ENCODE measurements at regions not wholly inside any gene's neighbourhood (a gene's known extent, or its start where the extent isn't known, plus 50 kb on each side); places are given as distances from the start of the nearest gene placed in this dataset.

DNA sequence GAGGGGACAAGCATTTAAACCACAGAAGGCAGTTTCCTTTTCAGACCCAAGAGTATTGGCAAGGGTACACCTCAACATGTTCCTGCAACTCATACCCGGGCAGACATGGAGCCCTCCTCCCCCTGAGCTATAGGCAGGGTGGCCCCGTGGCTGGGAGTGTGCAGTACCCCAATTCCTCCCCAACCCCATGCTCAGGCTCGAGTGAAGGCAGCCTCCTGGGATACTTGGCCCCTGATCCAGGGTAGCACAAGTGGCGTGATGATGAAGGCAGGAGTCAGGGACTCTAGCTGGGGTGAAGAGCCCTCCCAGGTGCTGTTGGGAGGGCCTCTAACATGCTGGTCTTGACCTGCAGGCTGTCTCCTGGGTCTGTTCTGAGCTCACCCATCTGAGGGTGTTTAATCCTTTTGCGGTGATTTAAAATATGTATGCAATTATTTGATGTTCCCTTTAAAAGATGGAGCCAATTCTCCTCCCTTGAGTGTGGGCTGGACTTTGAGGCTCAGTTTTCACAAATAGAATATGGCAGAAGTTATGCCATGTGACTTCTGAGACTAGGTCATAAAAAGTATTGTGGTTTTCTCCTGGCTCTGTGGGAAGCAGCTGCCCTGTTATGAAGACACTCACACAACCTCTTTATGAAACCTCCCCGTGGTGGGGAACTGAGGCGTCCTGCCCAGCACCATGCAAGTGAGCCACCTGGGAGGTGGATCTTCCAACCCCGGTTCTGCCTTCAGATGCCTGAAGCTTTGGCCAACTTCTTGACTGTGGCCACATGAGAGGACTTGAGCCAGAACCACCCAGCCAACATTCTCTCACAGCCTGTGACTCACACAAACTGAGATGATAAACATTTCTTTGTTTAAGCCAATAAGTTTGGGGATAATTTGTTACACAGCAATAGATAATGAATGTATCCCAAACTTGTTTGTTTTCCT, 54.7 kb upstream of the NECTIN1 start:
- Mint-ChIP-seq H3K36me3 (no peaks in the 10 kb centered on the region), H3K4me1 (no peaks in the 10 kb centered on the region), H3K27ac (no peak overlapping the region), H3K9me3 (no peaks in the 10 kb centered on the region), H3K4me3 (no peak overlapping the region), H3K27me3 (peaks cover 6% of the 10 kb centered on the region)
- ATAC-seq (ENCODE audit: low read depth) (no peak), DNase-seq (no peak)
- POLR2A ChIA-PET, result no interaction called here

- DNase-seq (no peak), ATAC-seq (ENCODE audit: low read depth) (no peak)
- POLR2A ChIA-PET, result no interaction called here
- peaks cover 6% of the 10 kb centered on the region for H3K27me3 Mint-ChIP-seq
- no peak overlapping the region for H3K4me3 Mint-ChIP-seq
- H3K9me3 Mint-ChIP-seq, result no peaks in the 10 kb centered on the region
- H3K36me3 Mint-ChIP-seq, result no peaks in the 10 kb centered on the region
- no peak overlapping the region for H3K27ac Mint-ChIP-seq
- no peaks in the 10 kb centered on the region for H3K4me1 Mint-ChIP-seq
Measured at GRCh38 chr11:119782739-119783072, 53.7 kb upstream of the NECTIN1 start.

DNA sequence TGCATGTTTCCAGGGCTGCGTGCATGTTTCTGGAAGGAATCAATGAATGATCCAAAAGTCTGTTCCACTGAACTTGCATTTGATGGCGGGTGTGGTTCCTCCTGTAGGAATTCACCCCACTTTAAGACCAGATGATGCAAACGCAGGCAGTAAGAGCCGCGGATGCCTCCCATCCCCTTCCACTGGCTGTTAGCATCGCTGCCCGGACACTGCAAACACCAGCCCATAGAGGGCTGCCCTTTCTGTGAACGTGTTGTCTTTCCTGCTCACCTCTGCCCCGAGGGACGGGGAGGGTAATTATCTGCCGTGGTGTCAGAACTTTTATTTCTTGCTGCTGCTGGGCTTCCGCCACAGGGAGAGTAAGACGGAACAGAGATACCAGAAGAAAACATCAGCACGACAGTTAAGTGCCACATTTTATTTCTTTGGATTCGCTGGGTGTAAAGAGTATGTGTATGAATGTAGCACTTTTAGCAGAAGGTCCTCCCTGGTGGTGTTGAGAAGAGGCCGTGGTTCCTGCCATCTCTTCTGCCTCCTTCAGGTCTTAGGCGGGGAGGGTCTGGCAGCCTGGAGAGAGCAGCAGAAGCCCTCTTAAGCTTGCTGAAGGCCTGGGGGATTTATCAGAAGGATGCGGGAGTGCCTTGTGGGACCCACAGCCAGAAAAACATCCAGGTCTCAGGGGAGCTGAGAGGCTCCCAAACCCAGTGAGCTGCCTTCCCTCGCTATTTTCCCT, 53.2 kb upstream of the NECTIN1 start:
- ATAC-seq (ENCODE audit: low read depth) (no peak), DNase-seq (no peak)
- POLR2A ChIA-PET, result no interaction called here
- H3K27me3 Mint-ChIP-seq, result peaks cover 6% of the 10 kb centered on the region
- H3K4me3 Mint-ChIP-seq, result no peak overlapping the region
- no peak overlapping the region for H3K27ac Mint-ChIP-seq
- H3K9me3 Mint-ChIP-seq, result no peaks in the 10 kb centered on the region
- no peaks in the 10 kb centered on the region for H3K36me3 Mint-ChIP-seq
- no peaks in the 10 kb centered on the region for H3K4me1 Mint-ChIP-seq

GRCh38 chr11:119780222-119780953, 51.4 kb upstream of the NECTIN1 start:
- Mint-ChIP-seq H3K27ac (no peak overlapping the region), H3K9me3 (no peaks in the 10 kb centered on the region), H3K4me3 (no peak overlapping the region), H3K36me3 (no peaks in the 10 kb centered on the region), H3K27me3 (peaks cover 6% of the 10 kb centered on the region), H3K4me1 (no peaks in the 10 kb centered on the region)
- ATAC-seq (ENCODE audit: low read depth), result no peak
- DNase-seq, result no peak
- POLR2A ChIA-PET, result no interaction called here

- Mint-ChIP-seq H3K27ac (no peak overlapping the region), H3K9me3 (no peaks in the 10 kb centered on the region), H3K36me3 (no peaks in the 10 kb centered on the region), H3K27me3 (peaks cover 6% of the 10 kb centered on the region), H3K4me1 (no peaks in the 10 kb centered on the region), H3K4me3 (no peak overlapping the region)
- DNase-seq (no peak), ATAC-seq (ENCODE audit: low read depth) (no peak)
- POLR2A ChIA-PET, result no interaction called here
Measured at GRCh38 chr11:119779195-119780071, 50.4 kb upstream of the NECTIN1 start.
